ENCODE measurements at regions not wholly inside any gene's neighbourhood (a gene's known extent, or its start where the extent isn't known, plus 50 kb on each side); places are given as distances from the start of the nearest gene placed in this dataset.

DNA sequence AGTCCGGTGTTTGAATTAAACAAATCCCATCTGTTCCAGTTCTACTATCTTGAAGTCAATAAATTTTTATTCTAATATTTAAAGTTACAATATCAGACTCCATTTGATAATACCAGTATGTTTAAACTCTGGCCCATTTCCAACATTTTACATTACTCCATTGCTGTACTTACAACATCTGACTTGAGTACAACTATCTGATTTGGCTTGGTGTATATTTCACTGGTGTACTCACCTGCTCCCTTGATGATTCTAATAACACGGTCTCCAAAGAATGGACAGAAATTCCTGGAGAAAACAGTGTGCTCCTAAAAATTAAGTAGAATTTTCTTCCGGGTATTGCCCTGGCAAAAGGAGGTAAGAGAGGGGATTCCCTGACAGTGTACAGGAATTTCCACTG is 680.5 kb upstream of the ADAMTS5 start:
- CTCF ChIA-PET: no interaction called here
- Histone ChIP-seq H3K27me3 (replicated peaks; ENCODE audit: insufficient read depth, low read depth, low read length, poor library complexity) (no peaks in the 10 kb centered on the region), H3K4me1 (ENCODE audit: insufficient read depth, low read length, poor library complexity, severe bottlenecking) (no peaks in the 10 kb centered on the region), H3K36me3 (ENCODE audit: insufficient read depth, low read length, poor library complexity, severe bottlenecking) (no peaks in the 10 kb centered on the region), H3K9me3 (ENCODE audit: low read depth, low read length, poor library complexity, severe bottlenecking) (peaks cover 9% of the 10 kb centered on the region), H3K27ac (ENCODE audit: low read depth, low read length, poor library complexity, severe bottlenecking) (no peak overlapping the region), H3K4me3 (ENCODE audit: low read depth, low read length, poor library complexity, severe bottlenecking) (no peak overlapping the region)
- intact Hi-C loops (cut with micrococcal nuclease; ENCODE audit: unreplicated experiment): no loop called here
- TF ChIP-seq, protein P1, sequence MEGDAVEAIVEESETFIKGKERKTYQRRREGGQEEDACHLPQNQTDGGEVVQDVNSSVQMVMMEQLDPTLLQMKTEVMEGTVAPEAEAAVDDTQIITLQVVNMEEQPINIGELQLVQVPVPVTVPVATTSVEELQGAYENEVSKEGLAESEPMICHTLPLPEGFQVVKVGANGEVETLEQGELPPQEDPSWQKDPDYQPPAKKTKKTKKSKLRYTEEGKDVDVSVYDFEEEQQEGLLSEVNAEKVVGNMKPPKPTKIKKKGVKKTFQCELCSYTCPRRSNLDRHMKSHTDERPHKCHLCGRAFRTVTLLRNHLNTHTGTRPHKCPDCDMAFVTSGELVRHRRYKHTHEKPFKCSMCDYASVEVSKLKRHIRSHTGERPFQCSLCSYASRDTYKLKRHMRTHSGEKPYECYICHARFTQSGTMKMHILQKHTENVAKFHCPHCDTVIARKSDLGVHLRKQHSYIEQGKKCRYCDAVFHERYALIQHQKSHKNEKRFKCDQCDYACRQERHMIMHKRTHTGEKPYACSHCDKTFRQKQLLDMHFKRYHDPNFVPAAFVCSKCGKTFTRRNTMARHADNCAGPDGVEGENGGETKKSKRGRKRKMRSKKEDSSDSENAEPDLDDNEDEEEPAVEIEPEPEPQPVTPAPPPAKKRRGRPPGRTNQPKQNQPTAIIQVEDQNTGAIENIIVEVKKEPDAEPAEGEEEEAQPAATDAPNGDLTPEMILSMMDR (conservative IDR thresholded peaks at IDR 0.05; ENCODE audit: low read depth, low read length): no peak
- TF ChIP-seq EZH2 (IDR thresholded peaks at IDR 0.05; ENCODE audit: borderline replicate concordance, low read depth, low read length, poor library complexity, severe bottlenecking): no peak
- no peak for DNase-seq (ENCODE audit: low spot score)
- POLR2A ChIA-PET (ENCODE audit: low non-redundant PET): no interaction called here
- BruUV-seq (replicated peaks): no TSS peak

DNA sequence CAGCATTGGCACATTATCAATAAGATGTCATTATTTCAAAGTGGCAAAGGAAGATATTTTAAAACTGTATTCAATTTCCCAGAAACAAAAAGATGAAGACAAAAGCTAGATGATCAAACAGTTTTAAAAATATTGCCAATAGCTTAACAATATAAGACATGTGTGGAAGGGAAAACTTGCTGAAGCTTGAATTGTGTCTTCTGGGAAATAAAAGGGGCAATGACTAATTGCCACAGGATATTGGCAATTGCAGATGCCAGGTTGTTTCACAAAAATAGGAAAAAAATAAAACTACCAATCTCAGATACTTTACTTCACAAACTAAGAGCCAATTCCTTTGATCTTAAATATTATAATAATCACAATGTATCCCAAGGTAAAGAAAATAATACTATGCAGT is 679.8 kb upstream of the ADAMTS5 start:
- no peaks in the 10 kb centered on the region for H3K27me3 ChIP-seq (replicated peaks; ENCODE audit: insufficient read depth, low read depth, low read length, poor library complexity)
- H3K4me1 ChIP-seq (ENCODE audit: insufficient read depth, low read length, poor library complexity, severe bottlenecking): no peaks in the 10 kb centered on the region
- BruUV-seq (replicated peaks): no TSS peak
- no peak overlapping the region for H3K4me3 ChIP-seq (ENCODE audit: low read depth, low read length, poor library complexity, severe bottlenecking)
- intact Hi-C loops (cut with micrococcal nuclease; ENCODE audit: unreplicated experiment): no loop called here
- no peaks in the 10 kb centered on the region for H3K36me3 ChIP-seq (ENCODE audit: insufficient read depth, low read length, poor library complexity, severe bottlenecking)
- H3K27ac ChIP-seq (ENCODE audit: low read depth, low read length, poor library complexity, severe bottlenecking): no peak overlapping the region
- no peak for DNase-seq (ENCODE audit: low spot score)
- ChIA-PET POLR2A (ENCODE audit: low non-redundant PET) (no interaction called here), CTCF (no interaction called here)
- H3K9me3 ChIP-seq (ENCODE audit: low read depth, low read length, poor library complexity, severe bottlenecking): peaks cover 9% of the 10 kb centered on the region
- no peak for TF ChIP-seq EZH2 (IDR thresholded peaks at IDR 0.05; ENCODE audit: borderline replicate concordance, low read depth, low read length, poor library complexity, severe bottlenecking)
- TF ChIP-seq, protein P1 (conservative IDR thresholded peaks at IDR 0.05; ENCODE audit: low read depth, low read length): no peak

DNA sequence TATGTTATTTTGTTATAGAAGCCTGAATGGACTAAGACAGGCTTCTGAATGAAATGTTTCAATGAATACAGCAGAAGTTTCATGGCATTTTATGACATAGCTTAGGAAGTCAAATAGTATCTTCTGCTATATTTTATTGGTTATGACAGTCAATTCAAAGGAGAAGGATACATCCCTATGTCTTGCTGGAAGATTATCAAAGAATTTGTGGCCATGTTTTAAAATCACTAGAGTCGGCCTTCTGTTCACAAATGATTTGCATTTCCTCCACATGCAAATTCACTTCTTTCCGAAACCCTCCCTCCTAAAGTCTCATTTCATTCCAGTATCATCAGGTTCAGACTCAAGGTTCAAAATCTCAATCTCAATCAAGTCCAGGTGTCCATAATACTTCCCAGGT is 679.2 kb upstream of the ADAMTS5 start:
- H3K27me3 ChIP-seq (replicated peaks; ENCODE audit: insufficient read depth, low read depth, low read length, poor library complexity): no peaks in the 10 kb centered on the region
- no peaks in the 10 kb centered on the region for H3K4me1 ChIP-seq (ENCODE audit: insufficient read depth, low read length, poor library complexity, severe bottlenecking)
- POLR2A ChIA-PET (ENCODE audit: low non-redundant PET): no interaction called here
- intact Hi-C loops (cut with micrococcal nuclease; ENCODE audit: unreplicated experiment): no loop called here
- DNase-seq (ENCODE audit: low spot score): no peak
- no peak overlapping the region for H3K4me3 ChIP-seq (ENCODE audit: low read depth, low read length, poor library complexity, severe bottlenecking)
- peaks cover 5% of the 10 kb centered on the region for H3K9me3 ChIP-seq (ENCODE audit: low read depth, low read length, poor library complexity, severe bottlenecking)
- no TSS peak for BruUV-seq (replicated peaks)
- TF ChIP-seq EZH2 (IDR thresholded peaks at IDR 0.05; ENCODE audit: borderline replicate concordance, low read depth, low read length, poor library complexity, severe bottlenecking): no peak
- TF ChIP-seq, protein P1 (conservative IDR thresholded peaks at IDR 0.05; ENCODE audit: low read depth, low read length): no peak
- H3K36me3 ChIP-seq (ENCODE audit: insufficient read depth, low read length, poor library complexity, severe bottlenecking): no peaks in the 10 kb centered on the region
- H3K27ac ChIP-seq (ENCODE audit: low read depth, low read length, poor library complexity, severe bottlenecking): no peak overlapping the region
- CTCF ChIA-PET: no interaction called here

All from A673 (cell line).